Endodermal cell (in vitro differentiated cells): ENCODE measurements at regions not wholly inside any gene's neighbourhood (a gene's known extent, or its start where the extent isn't known, plus 50 kb on each side); places are given as distances from the start of the nearest gene placed in this dataset.

Source experiments
- DNase-seq: peaks from one replicate; pipeline ENCODE4 v3.0.0-alpha.2; 2017
- H3K27ac ChIP-seq: 2 replicates; pipeline ENCODE4 v1.5.1; 2013; ENCODE audit warnings: mild to moderate bottlenecking, low read depth, low read length, moderate library complexity
- H3K27me3 ChIP-seq: 2 replicates; pipeline ENCODE4 v1.6.1; 2013; ENCODE audit warnings: mild to moderate bottlenecking, low read length, moderate library complexity; ENCODE audit not compliant: insufficient read depth, control insufficient read depth, poor library complexity, severe bottlenecking
- H3K36me3 ChIP-seq: 2 replicates; pipeline ENCODE4 v1.7.0; 2013; ENCODE audit warnings: mild to moderate bottlenecking, low read length, moderate library complexity; ENCODE audit not compliant: control insufficient read depth, insufficient read depth
- H3K4me1 ChIP-seq: one replicate; pipeline ENCODE4 v1.7.0; 2013; ENCODE audit warnings: low read length; ENCODE audit not compliant: control insufficient read depth, insufficient read depth
- H3K4me3 ChIP-seq: 2 replicates; pipeline ENCODE4 v1.5.1; 2013; ENCODE audit warnings: mild to moderate bottlenecking, low read length, moderate library complexity
- H3K9ac ChIP-seq: 2 replicates; pipeline ENCODE4 v1.6.1; 2013; ENCODE audit warnings: mild to moderate bottlenecking, low read length, moderate library complexity; ENCODE audit not compliant: poor library complexity, severe bottlenecking; ENCODE audit errors: extremely low read depth
- H3K9me3 ChIP-seq: 2 replicates; pipeline ENCODE4 v1.6.1; 2013; ENCODE audit warnings: mild to moderate bottlenecking, low read length, moderate library complexity; ENCODE audit not compliant: control insufficient read depth
- H3K27ac Mint-ChIP-seq: 2 replicates; pipeline ENCODE4 v1.8.0; 2020; ENCODE audit warnings: mixed read lengths
- H3K27me3 Mint-ChIP-seq: 2 replicates; pipeline ENCODE4 v1.8.0; 2021; ENCODE audit warnings: mild to moderate bottlenecking, mixed read lengths; ENCODE audit not compliant: insufficient read depth
- H3K36me3 Mint-ChIP-seq: 2 replicates; pipeline ENCODE4 v1.8.0; 2020; ENCODE audit warnings: low read depth, mixed read lengths
- H3K4me1 Mint-ChIP-seq: 2 replicates; pipeline ENCODE4 v1.8.0; 2020; ENCODE audit warnings: mixed read lengths
- H3K4me3 Mint-ChIP-seq: 2 replicates; pipeline ENCODE4 v1.8.0; 2020; ENCODE audit warnings: mild to moderate bottlenecking, moderate library complexity, mixed read lengths
- H3K9me3 Mint-ChIP-seq: 2 replicates; pipeline ENCODE4 v1.8.0; 2020; ENCODE audit warnings: mild to moderate bottlenecking, mixed read lengths
- CTCF ChIP-seq: fragments of 200-600 bp; sonication (generic); conservative IDR thresholded peaks from 2 replicates; pipeline ENCODE4 v1.5.0; 2021; ENCODE audit warnings: antibody characterized with exemption, mild to moderate bottlenecking
- WGBS, 2 experiments: methylation state at CpG; one replicate each; pipeline versions ENCODE4 v1.1.5 to v1.1.7; 2013; ENCODE audit warnings: missing lambda C conversion rate in 2 of 2, mixed read lengths in 1 of 2; ENCODE audit not compliant: insufficient coverage in 1 of 2, insufficient read length in 1 of 2; 5-methylcytosine and 5-hydroxymethylcytosine counted together

- Histone ChIP-seq H3K27ac (no peak overlapping the region), H3K27me3 (no peaks in the 10 kb centered on the region), H3K36me3 (no peaks in the 10 kb centered on the region), H3K9ac (no peak overlapping the region), H3K9me3 (peaks cover 25% of the 10 kb centered on the region), H3K4me3 (no peak overlapping the region), H3K4me1 (no peaks in the 10 kb centered on the region)
- Mint-ChIP-seq H3K4me1 (peaks cover 3% of the 10 kb centered on the region), H3K4me3 (no peak overlapping the region), H3K9me3 (peaks cover 18% of the 10 kb centered on the region), H3K36me3 (peaks cover 7% of the 10 kb centered on the region), H3K27ac (no peak overlapping the region), H3K27me3 (no peaks in the 10 kb centered on the region)
- no peak for DNase-seq
- TF ChIP-seq CTCF = no peak
These were observed 1593.2 kb downstream of the C4orf33 start for GRCh38 chr4:130689181-130689580.

DNA sequence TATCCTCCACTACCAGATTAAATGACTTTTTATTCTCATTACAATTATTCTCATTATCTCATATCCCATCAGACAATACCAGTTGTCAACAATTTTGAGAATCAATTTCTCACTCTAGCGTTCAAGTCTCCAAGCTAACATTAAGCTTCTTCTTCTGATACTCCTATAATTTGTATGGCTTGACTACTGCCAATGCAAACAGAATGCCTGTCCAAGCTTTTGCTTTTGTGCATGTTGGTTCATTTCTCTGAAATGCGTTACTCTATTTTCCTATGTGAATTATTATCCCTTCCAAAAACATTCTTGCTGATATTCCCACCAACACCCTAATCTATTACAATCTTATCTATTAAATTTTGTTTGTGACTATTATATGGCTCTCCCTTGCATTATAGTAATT is 1602.3 kb downstream of the C4orf33 start:
- no peaks in the 10 kb centered on the region for H3K36me3 ChIP-seq
- WGBS, 2 experiments = 97 to 100% methylated on average over 1 to 2 of the region's 2 CpGs
- H3K9me3 Mint-ChIP-seq = peaks cover 30% of the 10 kb centered on the region
- no peak overlapping the region for H3K4me3 ChIP-seq
- H3K4me1 ChIP-seq = no peaks in the 10 kb centered on the region
- H3K4me3 Mint-ChIP-seq = no peak overlapping the region
- TF ChIP-seq CTCF = no peak
- peaks cover 51% of the 10 kb centered on the region for H3K9me3 ChIP-seq
- H3K4me1 Mint-ChIP-seq = peaks cover 12% of the 10 kb centered on the region
- peaks cover 5% of the 10 kb centered on the region for H3K36me3 Mint-ChIP-seq
- H3K27ac ChIP-seq = no peak overlapping the region
- H3K27me3 ChIP-seq = no peaks in the 10 kb centered on the region
- no peak overlapping the region for H3K9ac ChIP-seq
- DNase-seq = no peak
- H3K27ac Mint-ChIP-seq = no peak overlapping the region
- H3K27me3 Mint-ChIP-seq = no peaks in the 10 kb centered on the region

- Histone ChIP-seq H3K27ac (no peak overlapping the region), H3K9ac (no peak overlapping the region), H3K9me3 (peaks cover 58% of the 10 kb centered on the region), H3K4me1 (no peaks in the 10 kb centered on the region), H3K27me3 (no peaks in the 10 kb centered on the region), H3K4me3 (peak overlapping the region; percentile 53), H3K36me3 (no peaks in the 10 kb centered on the region)
- peaks cover 5% of the 10 kb centered on the region for H3K36me3 Mint-ChIP-seq
- no peak overlapping the region for H3K27ac Mint-ChIP-seq
- H3K4me1 Mint-ChIP-seq = peaks cover 10% of the 10 kb centered on the region
- 81 to 82% methylated on average over 4 to 5 of the region's 5 CpGs for WGBS, 2 experiments
- H3K9me3 Mint-ChIP-seq = peaks cover 30% of the 10 kb centered on the region
- no peaks in the 10 kb centered on the region for H3K27me3 Mint-ChIP-seq
- DNase-seq = no peak
- H3K4me3 Mint-ChIP-seq = no peak overlapping the region
- TF ChIP-seq CTCF = no peak
These were observed 1603.1 kb downstream of the C4orf33 start for GRCh38 chr4:130699004-130699403.
